ENCODE measurements at regions not wholly inside any gene's neighbourhood (a gene's known extent, or its start where the extent isn't known, plus 50 kb on each side); places are given as distances from the start of the nearest gene placed in this dataset.
"Not testable (repeated sequence)": the region's sequence is repeated elsewhere in the genome, so short reads cannot be mapped to it uniquely, and the experiment has no call there.

DNA sequence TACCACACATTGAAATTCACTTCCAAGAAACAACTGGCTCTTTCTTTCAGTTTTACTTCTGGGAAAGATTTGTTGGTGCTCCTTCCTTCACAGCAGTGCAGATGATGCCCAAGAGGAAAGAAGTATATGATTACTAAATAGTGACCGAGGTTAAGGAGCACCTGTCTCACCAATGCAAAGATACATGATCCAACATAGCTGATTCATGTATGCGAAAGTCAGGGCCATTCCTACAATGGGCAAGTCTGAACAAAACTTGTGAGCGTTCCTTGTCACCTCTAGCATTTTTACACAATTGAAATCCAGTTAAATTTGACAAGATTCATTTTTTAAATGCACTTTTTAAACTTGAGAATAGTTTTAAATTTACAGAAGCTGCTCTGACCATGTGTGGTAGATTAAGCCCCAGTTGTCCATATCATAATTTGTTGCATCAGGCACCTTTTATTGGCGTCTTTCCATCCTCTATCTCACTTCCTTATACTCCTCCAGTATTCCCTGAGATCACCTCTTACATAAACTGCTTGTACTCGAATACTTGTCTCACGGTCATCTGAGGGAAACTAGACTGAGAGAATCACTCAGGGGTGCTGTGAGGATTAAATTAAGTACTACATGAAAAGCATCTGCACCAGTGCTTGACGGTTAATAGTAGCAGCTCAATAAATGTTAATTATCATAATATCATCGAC is 438.8 kb upstream of the CDH20 start:
- DNase-seq, result no peak

GRCh38 chr18:60895181-60895580 is 438.0 kb upstream of the CDH20 start:
- no peak for DNase-seq

GRCh38 chr18:60898111-60898510 is 435.1 kb upstream of the CDH20 start:
- DNase-seq, result no peak

DNA sequence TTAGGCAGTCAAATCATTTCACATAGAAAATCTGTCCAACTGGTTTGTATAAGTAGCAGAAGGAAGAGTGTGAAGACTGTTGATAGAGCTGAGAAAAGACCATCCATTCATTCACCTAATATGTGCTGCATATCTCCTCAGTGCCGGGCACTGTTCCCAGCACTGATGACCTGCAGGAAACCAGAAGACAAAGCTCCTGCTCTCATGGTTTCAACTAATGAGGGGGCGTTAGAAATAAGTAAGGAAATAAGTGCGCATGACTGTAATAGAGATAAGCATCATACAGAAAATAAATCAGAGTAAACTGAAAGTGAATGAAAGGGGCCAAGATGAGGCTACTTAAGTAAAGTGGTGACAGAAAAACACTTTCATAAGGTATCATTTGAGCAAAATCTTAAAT is 427.5 kb upstream of the CDH20 start:
- DNase-seq, result no peak

DNA sequence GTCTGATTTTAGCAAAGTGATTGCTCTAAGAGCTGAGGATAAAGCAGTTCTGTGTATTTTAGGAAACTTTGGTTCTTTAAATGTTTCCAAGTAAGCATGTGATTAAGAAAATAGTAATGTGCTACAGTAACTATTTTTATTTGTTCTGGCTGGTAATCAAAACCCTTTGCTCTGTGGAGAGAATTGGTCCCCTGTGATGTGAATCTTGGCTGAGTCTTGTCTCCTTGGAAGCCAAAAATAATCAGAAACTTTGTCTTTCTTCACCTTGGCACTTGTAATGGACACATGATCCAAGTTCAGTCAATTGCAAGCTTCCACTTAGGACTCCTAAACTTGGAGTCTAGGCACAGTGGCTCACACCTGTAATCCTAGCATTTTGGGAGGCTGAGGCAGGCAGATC is 422.7 kb upstream of the CDH20 start:
- DNase-seq, result peak; percentile 19

GRCh38 chr18:60911504-60911903 is 421.7 kb upstream of the CDH20 start:
- no peak for DNase-seq

GRCh38 chr18:60915160-60915559 is 418.1 kb upstream of the CDH20 start:
- no peak for DNase-seq

GRCh38 chr18:60918862-60919261 is 414.4 kb upstream of the CDH20 start:
- DNase-seq, result not testable (repeated sequence)

GRCh38 chr18:60925892-60926291 is 407.3 kb upstream of the CDH20 start:
- DNase-seq, result no peak

- DNase-seq, result no peak
Observed at GRCh38 chr18:60929966-60930365, 403.3 kb upstream of the CDH20 start.

- no peak for DNase-seq
Observed at GRCh38 chr18:60935041-60935910, 398.0 kb upstream of the CDH20 start.

DNA sequence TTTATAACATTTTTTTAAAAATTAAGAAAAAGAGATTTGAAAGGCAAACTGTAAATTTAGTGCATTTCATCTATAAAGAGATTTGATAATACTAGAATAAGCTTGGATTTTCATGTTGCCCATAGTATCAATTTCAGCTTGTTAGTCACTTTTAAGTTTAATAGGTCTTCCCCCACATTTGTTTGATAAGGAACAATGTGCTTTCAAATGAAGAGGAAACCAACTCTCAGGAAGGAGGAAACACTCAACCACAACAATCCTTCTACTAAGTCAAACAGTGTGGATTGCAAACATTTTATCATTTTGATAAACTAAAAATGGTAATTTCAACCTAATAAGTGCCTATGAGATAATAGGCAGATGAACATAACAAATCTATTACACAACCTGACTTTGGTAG is 397.1 kb upstream of the CDH20 start:
- no peak for DNase-seq

DNA sequence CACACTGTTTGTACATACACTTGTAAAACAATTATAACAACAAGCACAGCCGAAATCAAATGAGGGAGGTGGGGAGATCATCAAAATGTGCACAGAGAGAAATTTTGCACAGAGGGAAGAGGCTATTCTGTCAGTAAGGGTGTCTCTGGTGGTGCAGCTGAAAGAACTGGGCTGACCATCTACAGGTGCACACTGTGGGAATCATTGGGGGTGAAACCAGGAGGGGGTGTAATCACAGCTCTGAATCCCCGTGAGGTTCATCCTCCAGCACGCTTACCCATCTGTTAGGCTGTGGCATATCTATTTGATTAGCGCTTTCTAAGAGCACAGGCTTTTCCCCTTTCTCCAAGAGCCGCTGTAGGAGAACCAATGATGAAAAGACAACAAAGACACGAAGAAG is 389.9 kb upstream of the CDH20 start:
- no peak for DNase-seq

GRCh38 chr18:60950634-60951033 is 382.6 kb upstream of the CDH20 start:
- DNase-seq, result no peak

DNA sequence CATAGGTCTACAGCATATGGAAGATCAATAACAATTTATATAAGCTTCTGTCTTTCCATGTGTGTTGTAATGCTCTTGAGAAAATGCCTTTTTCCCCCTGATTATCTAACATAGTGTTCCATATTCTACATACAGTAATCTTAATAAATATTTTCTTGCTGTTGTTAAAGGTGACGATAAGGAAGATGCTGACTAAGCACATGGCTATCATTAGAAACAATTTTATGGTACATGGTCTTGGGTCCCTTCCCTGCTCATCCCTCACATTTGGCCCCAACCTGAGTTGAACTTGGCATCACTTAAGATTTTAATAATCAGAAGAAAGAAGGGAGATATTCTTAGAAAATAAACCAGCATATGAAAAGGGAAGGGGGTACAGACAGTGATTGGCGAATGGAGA is 382.1 kb upstream of the CDH20 start:
- no peak for DNase-seq

- DNase-seq, result no peak
Observed at GRCh38 chr18:60962625-60963024, 370.6 kb upstream of the CDH20 start.

GRCh38 chr18:60965856-60966255 is 367.4 kb upstream of the CDH20 start:
- DNase-seq, result no peak

DNA sequence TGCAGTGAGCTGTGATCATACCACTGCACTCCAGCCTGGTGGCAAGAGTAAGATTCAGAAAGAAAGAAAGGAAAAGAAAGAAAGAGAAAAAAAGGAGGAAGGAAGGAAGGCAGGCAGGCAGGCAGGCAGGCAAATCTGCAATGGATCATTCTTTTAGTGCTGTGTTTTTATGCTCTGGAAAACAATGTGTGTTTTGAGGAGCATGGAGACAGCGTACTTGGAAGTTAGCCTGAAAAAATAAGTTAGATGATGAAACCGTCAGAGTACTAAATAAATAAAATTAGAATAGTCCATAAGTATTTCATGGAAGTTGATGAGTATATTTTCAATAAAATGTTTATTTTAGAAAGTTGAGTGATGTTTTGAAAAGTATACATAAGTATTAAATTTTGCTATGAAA is 366.4 kb upstream of the CDH20 start:
- DNase-seq, result no peak

DNA sequence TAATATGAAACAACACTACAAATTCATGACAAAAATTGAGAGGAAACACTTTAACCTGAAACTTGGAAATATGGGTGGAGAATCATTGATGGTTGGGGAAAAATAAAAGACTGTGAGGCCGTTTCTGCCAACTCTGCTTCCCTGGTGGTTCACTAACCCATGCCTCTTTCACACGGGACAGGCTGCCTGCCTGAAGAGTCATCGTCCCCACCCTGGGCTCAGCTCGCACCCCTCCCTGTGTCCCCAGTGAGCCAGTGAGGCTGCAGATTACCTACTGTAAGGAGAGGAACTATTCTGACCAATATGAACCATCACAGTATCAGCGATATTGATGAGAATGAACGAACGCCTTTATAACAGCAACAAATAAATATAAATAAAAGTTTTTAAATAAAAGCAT is 357.8 kb upstream of the CDH20 start:
- no peak for DNase-seq

GRCh38 chr18:60976976-60977375 is 356.3 kb upstream of the CDH20 start:
- DNase-seq, result no peak

- DNase-seq, result no peak
Observed at GRCh38 chr18:60978338-60978737, 354.9 kb upstream of the CDH20 start.

DNA sequence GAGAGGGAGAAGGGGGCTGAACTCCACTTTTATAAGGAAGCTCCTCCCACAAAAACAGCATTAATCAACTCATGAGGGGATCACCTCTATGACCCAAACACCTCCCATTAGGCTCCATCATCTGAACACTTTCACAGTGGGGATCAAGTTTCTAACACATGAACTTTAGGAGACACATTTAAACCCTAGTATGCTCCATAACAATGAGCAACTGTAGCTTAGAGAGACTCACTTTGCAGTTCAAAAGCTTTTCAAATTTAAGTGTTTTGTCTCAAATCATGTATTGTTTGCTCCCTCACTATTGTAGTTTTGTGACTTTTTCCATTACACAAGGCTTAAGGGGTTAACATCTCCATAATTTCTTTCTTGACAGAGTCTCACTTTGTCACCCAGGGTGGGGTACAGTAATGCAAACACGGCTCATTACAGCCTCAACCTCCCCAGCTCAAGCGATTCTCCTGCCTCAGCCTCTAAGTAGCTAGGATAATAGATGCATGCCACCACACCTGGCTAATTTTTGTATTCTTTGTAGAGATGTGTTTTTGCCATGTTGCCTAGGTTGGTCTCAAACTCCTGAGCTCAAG is 352.7 kb upstream of the CDH20 start:
- no peak for DNase-seq

DNA sequence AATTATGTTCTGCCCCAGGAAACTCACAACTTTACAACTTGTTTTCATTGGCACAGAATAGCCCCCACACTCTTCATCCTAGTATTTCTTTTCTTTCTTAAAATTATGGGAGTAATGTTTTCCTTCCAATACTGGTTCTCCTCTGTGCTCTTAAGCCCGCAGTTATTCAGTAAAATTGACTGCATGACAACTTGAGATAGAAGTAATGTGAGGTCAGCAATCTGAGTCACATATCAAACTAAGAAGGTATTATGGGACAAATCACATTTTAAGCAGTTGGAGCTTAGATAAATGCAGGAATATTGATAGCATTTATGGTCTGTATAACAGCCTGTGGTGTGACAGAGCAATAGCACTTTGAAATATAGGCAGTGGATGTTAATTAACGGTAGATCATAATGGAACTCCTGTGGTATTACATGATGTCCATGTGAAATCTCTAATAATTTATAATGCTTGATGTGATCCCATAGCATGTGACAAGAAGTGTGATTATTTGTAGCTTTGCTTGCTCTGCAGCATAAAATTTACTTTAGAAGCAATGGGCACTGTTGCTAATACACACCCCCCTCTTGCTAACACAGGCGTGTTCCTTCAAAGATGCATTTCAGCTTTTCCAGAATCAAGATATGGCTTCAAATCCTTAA is 351.4 kb upstream of the CDH20 start:
- DNase-seq, result no peak

GRCh38 chr18:60982329-60982695 is 350.9 kb upstream of the CDH20 start:
- DNase-seq, result no peak

Measured in right hindlimb (tissue), 1 donor.